Stimulated activated CD4-positive, alpha-beta T cell treated with anti-CD3 and anti-CD28 coated beads, Interleukin-2, amount 100 ng/mL, for 24 hours (primary cell): ENCODE measurements at regions not wholly inside any gene's neighbourhood (a gene's known extent, or its start where the extent isn't known, plus 50 kb on each side); places are given as distances from the start of the nearest gene placed in this dataset.
"Not testable (repeated sequence)": the region's sequence is repeated elsewhere in the genome, so short reads cannot be mapped to it uniquely, and the experiment has no call there.

Experiments
- DNase-seq, 2 donors: peaks; one replicate each; pipeline ENCODE4 v3.0.0-alpha.2; 2020

- no peak for DNase-seq
These were observed 53.0 kb downstream of the ACTBL2 start for GRCh38 chr5:57429513-57430120.

GRCh38 chr5:57429021-57429420, 53.6 kb downstream of the ACTBL2 start:
- DNase-seq, result not testable (repeated sequence)

- no peak for DNase-seq
These were observed 59.6 kb downstream of the ACTBL2 start for GRCh38 chr5:57422993-57423392.

- DNase-seq, result no peak
These were observed 60.3 kb downstream of the ACTBL2 start for GRCh38 chr5:57422341-57422740.

GRCh38 chr5:57420801-57421200, 61.8 kb downstream of the ACTBL2 start:
- no peak for DNase-seq

GRCh38 chr5:57417971-57418370, 64.6 kb downstream of the ACTBL2 start:
- DNase-seq, result no peak

- no peak for DNase-seq
These were observed 65.3 kb downstream of the ACTBL2 start for GRCh38 chr5:57417320-57417719.

GRCh38 chr5:57416278-57416994, 66.2 kb downstream of the ACTBL2 start:
- DNase-seq, result no peak

- DNase-seq, result no peak
These were observed 67.8 kb downstream of the ACTBL2 start for GRCh38 chr5:57414857-57415256.

GRCh38 chr5:57414191-57414590, 68.4 kb downstream of the ACTBL2 start:
- no peak for DNase-seq

GRCh38 chr5:57413145-57413544, 69.5 kb downstream of the ACTBL2 start:
- no peak for DNase-seq

GRCh38 chr5:57412680-57413079, 69.9 kb downstream of the ACTBL2 start:
- DNase-seq, result no peak

GRCh38 chr5:57411982-57412381, 70.6 kb downstream of the ACTBL2 start:
- DNase-seq, result no peak

- DNase-seq, result no peak
These were observed 72.0 kb downstream of the ACTBL2 start for GRCh38 chr5:57410374-57411320.

GRCh38 chr5:57408714-57409113, 73.9 kb downstream of the ACTBL2 start:
- DNase-seq, result no peak

GRCh38 chr5:57408285-57408684, 74.3 kb downstream of the ACTBL2 start:
- DNase-seq, result no peak

- DNase-seq, result no peak
These were observed 75.2 kb downstream of the ACTBL2 start for GRCh38 chr5:57407391-57407790.

GRCh38 chr5:57406641-57407040, 76.0 kb downstream of the ACTBL2 start:
- no peak for DNase-seq

- DNase-seq, result no peak
These were observed 76.6 kb downstream of the ACTBL2 start for GRCh38 chr5:57405984-57406383.

GRCh38 chr5:57402761-57403160, 79.8 kb downstream of the ACTBL2 start:
- no peak for DNase-seq

- no peak for DNase-seq
These were observed 80.3 kb downstream of the ACTBL2 start for GRCh38 chr5:57402348-57402747.

GRCh38 chr5:57398413-57399093, 84.1 kb downstream of the ACTBL2 start:
- no peak for DNase-seq

GRCh38 chr5:57396701-57397100, 85.9 kb downstream of the ACTBL2 start:
- no peak for DNase-seq
